GM21360 (cell line): ENCODE measurements at regions not wholly inside any gene's neighbourhood (a gene's known extent, or its start where the extent isn't known, plus 50 kb on each side); places are given as distances from the start of the nearest gene placed in this dataset.

Experiments used
- ATAC-seq: cut with Tn5 transposase; IDR thresholded peaks from one replicate; pipeline ENCODE4 v1.9.1; 2021; ENCODE audit warnings: mild to moderate bottlenecking, moderate library complexity; ENCODE audit not compliant: unreplicated experiment

- ATAC-seq, result no peak
These were observed 125.1 kb upstream of the ZNF32 start for GRCh38 chr10:43773736-43774135.

DNA sequence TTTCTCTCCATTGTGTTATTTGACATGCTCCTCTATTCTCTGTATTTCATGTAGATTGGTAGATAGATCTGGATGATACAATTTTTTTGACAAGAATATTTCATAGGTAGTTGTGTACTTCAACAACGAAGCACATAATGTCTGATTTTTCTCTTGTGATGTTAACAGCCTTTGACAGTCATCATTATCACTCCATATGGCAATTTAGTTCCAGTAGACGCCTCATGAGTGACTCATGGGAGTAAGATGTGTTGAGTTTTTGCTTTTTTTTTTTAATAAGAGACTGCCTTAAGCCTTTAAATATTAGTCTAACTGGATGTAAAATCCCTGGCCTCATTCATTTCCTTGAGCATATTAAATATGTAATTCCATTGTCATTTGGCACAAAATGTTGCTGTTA, 123.5 kb upstream of the ZNF32 start:
- no peak for ATAC-seq

GRCh38 chr10:43771675-43772074, 123.0 kb upstream of the ZNF32 start:
- ATAC-seq, result no peak

DNA sequence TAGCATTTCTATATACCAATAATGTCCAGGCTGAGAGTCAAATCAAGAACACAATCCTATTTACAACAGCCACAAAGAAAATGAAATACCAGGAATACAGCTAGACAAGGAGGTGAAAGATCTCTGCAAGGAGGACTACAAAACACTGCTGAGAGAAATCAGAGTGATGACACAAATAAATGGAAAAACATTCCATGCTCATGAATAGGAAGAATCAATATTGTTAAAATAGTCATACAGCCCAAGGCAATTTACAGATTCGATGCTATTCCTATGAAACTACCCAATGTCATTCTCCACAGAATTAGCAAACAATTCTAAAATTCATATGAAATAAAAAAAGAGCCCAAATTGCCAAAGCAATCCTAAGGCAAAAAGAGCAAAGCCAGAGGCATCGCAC, 116.8 kb upstream of the ZNF32 start:
- no peak for ATAC-seq

GRCh38 chr10:43763846-43764245, 115.2 kb upstream of the ZNF32 start:
- no peak for ATAC-seq

GRCh38 chr10:43760514-43760913, 111.8 kb upstream of the ZNF32 start:
- no peak for ATAC-seq

- ATAC-seq, result no peak
These were observed 110.5 kb upstream of the ZNF32 start for GRCh38 chr10:43759216-43759615.

- no peak for ATAC-seq
These were observed 107.7 kb upstream of the ZNF32 start for GRCh38 chr10:43756341-43756740.

DNA sequence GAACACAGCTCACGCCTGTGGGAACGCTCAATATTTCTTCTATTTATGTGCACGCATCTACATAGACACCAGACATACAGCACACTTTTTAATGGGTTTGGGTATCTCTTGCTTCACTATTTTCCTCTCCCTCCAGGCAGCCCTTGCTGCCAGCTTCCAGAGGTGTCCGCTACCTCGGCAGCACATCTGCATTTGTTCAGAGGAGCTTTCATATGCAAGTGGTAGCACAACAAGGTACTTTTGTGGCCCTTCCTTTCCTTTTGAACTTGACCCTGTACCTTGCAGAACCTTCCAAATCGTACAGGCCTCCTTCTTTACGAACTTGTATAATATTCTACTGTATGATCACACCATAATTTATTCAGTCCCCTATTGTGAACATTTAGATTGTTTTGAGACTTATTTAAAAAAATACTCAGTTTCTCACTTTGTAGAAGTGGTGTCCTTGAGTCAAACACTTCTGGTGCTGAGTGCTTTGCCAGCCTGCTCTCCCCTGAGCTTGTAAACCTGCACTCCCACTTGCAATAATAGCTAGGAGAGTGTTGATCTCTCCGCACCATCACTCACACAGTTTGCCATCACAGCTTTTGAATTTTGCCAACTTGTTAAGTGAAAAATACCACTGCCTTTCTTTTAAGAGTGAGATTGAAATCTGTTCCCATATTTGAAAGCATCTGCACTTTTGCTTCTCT, 106.0 kb upstream of the ZNF32 start:
- ATAC-seq, result no peak

DNA sequence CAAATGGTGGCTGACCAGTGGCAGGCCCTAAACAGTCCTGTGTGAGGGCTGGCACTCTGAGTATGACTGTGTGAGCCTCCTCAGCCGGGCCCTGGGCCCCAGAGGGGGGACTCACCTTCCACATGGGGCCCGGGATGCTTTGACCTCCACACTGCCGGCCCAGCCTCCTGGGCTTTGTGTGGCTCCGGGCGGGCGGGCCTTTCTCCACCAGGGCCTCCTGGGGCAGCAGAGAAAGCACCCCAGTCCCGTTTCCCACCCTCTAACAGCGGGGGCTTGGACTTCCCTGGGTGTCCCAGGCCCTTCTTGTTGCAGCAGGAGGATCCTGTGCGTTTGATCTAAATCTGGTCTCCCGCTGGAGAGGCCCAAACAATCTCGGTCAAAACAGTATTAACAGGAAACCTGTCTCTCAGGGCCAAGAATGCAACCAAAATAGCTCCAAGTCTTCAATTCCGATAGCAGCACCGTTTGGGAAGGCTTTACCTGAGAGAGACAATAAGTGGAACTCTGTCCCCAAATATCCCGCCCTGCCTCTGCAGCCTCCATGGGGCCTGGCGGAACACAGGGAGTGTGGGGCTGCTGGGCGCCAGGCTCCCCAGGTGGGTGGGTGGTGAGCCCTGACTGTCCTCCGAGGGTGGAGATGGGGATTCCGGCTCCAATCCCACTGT, 104.8 kb upstream of the ZNF32 start:
- ATAC-seq, result no peak

GRCh38 chr10:43752682-43753081, 104.0 kb upstream of the ZNF32 start:
- ATAC-seq, result no peak

DNA sequence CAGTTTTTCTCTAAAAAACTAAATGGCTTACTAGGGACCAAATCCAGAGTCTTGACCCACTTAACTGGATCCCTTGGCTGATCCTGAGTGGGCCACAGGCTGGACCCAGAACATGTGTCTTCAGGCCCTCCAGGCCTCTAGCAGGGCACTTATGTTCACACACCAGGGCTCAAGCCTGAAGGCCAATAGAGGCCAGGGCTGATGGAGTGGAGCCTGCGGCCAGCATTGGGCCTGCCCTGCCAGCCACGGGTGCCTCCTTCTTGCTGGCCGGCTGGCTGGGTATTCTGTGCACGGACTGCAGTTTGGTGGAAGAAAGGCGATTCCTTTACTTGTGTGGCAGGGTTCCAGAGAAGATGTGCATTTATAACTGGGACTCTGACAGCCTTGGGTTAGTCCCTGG, 103.0 kb upstream of the ZNF32 start:
- no peak for ATAC-seq

DNA sequence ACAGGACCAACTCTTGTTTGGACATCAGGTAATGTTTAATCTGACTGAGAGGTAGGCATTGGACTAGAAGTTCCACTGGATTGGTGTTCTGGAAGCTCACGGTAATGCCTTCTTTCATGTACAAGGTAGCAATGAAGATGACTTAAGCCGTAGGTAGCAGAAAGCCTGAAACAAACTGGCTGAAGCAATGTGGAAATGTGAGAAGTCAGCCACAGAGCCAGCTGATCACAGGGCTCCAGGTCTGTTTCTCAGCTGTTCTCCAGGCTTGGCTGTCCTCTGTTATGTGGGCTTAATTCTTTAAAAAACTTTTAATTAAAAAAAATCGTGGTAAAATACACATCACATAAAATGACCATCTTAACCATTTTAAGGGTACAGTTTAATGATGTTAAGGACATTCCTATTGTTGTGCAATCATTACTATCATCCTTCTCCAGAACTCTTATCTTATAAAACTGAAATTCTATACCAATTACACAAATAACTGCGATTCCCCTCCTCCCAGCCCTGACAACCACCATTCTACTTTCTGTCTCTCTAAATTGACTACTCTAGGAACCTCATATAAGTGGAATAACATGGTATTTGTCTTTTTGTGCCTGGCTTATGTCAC, 101.4 kb upstream of the ZNF32 start:
- ATAC-seq, result no peak

GRCh38 chr10:43749145-43749576, 100.5 kb upstream of the ZNF32 start:
- ATAC-seq, result no peak

- no peak for ATAC-seq
These were observed 99.9 kb upstream of the ZNF32 start for GRCh38 chr10:43748560-43748959.

- no peak for ATAC-seq
These were observed 98.2 kb upstream of the ZNF32 start for GRCh38 chr10:43746906-43747305.

- no peak for ATAC-seq
These were observed 90.5 kb upstream of the ZNF32 start for GRCh38 chr10:43739161-43739560.

GRCh38 chr10:43737003-43737402, 88.3 kb upstream of the ZNF32 start:
- no peak for ATAC-seq

DNA sequence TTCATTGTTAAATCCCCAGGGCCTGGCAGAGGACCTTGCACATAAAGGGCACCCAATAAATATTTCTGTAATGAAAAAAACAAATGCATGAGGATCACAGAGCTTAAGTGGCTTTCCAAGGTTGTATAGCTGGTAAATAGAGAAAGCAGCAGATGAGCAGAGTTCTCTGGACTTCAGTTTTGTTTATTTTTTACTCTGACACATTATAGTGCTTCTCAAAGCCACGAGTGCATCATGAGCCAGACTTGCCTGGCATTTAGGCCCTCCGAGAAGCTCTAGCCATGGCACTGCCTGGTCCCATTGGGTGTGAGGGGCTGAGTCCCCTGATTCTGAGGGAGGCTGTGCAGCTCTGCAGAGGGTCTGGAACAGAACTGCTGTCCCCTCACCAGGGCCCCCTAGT, 87.2 kb upstream of the ZNF32 start:
- ATAC-seq, result no peak

DNA sequence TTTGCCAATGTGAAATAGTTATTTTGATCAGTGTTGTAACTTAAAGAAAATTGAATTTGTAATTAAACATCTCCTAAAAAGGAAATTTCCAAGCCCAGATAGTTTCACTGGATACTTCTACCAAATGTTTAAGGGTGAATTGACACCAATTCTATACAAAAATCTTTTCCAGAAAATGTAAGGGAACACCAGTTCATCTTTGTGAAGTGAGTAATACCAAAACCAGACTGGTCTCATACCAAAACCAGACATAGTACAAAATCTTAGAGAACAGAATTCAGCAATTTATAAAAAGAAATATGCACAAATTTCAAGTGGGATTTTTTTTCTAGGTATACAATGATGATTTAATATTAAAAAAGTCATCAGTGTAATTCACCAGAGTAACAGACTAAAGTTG, 86.0 kb upstream of the ZNF32 start:
- ATAC-seq, result no peak

- ATAC-seq, result no peak
These were observed 82.8 kb upstream of the ZNF32 start for GRCh38 chr10:43731486-43731885.

DNA sequence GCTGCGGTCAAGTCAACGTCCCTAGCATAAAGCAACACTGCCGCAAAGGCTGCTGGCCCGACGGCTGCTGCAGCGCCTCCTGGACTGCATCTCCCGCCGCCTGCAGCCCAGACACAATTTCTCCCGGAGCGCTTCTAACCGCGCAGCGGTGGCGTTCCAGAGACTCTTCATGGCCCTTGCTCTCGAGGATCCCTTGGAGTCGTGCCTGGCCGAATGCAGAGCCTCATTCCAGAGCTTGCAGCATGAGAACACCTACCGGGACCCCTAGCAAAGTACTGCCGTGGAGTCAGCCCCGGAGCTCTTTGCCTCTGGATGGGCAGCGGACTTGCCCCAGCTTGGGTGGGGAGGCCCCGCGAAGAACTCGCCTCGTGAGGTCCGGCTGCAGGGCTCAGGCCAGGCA, 79.7 kb upstream of the ZNF32 start:
- no peak for ATAC-seq
